ENCODE measurements at regions not wholly inside any gene's neighbourhood (a gene's known extent, or its start where the extent isn't known, plus 50 kb on each side); places are given as distances from the start of the nearest gene placed in this dataset.

DNA sequence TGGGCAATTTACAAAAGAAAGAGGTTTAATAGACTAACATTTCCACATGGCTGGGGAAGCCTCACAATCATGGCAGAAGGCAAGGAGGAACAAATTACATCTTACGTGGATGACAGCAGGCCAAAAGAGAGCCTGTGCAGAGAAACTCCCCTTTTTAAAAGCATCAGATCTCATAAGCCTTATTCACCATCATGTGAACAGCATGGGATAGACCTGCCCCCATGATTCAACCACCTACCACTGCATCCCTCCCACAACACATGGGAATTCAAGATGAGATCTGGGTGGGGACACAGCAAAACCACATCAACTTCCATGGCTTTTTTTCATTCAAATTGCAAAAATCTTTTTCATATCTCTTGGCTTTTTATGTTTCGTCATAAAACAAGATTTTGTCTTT, 67.6 kb upstream of the GADL1 start:
- no peak overlapping the region for H3K4me3 ChIP-seq
- no peaks in the 10 kb centered on the region for H3K27me3 ChIP-seq
- intact Hi-C loops (cut with DNase I): no loop called here
- DNase-seq (ENCODE audit: extremely low spot score in 2 of 2): no peak
- no peaks in the 10 kb centered on the region for H3K36me3 ChIP-seq
- no peaks in the 10 kb centered on the region for H3K4me1 ChIP-seq
- H3K9me3 ChIP-seq: no peaks in the 10 kb centered on the region
- TF ChIP-seq, protein P1, sequence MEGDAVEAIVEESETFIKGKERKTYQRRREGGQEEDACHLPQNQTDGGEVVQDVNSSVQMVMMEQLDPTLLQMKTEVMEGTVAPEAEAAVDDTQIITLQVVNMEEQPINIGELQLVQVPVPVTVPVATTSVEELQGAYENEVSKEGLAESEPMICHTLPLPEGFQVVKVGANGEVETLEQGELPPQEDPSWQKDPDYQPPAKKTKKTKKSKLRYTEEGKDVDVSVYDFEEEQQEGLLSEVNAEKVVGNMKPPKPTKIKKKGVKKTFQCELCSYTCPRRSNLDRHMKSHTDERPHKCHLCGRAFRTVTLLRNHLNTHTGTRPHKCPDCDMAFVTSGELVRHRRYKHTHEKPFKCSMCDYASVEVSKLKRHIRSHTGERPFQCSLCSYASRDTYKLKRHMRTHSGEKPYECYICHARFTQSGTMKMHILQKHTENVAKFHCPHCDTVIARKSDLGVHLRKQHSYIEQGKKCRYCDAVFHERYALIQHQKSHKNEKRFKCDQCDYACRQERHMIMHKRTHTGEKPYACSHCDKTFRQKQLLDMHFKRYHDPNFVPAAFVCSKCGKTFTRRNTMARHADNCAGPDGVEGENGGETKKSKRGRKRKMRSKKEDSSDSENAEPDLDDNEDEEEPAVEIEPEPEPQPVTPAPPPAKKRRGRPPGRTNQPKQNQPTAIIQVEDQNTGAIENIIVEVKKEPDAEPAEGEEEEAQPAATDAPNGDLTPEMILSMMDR (IDR thresholded peaks at IDR 0.05): no peak
- TF ChIP-seq POLR2A (IDR thresholded peaks at IDR 0.05): no peak
- TF ChIP-seq POLR2AphosphoS5 (IDR thresholded peaks at IDR 0.05; ENCODE audit: insufficient read depth in 1 of 2, low read depth in 1 of 2): no peak
- H3K27ac ChIP-seq: no peak overlapping the region

DNA sequence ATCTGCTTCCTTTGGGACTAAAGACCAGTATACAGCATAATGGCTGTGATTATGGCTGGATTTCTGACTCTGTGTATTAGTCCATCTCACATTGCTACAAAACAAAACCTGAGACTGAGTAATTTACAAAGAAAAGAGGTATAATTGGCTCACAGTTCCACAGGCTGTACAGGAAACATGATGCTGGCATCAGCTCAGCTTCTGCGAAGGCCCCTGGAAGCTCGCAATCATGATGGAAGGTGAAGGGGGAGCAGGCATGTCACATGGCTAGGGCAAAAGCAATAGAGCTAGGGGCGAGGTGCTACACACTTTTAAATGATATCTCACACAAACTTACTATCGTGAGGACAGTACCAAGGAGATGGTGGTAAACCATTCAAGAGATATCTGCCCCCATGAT, 68.0 kb upstream of the GADL1 start:
- intact Hi-C loops (cut with DNase I): no loop called here
- DNase-seq (ENCODE audit: extremely low spot score in 2 of 2): no peak
- Histone ChIP-seq H3K4me1 (no peaks in the 10 kb centered on the region), H3K9me3 (no peaks in the 10 kb centered on the region), H3K36me3 (no peaks in the 10 kb centered on the region), H3K4me3 (no peak overlapping the region), H3K27ac (no peak overlapping the region), H3K27me3 (no peaks in the 10 kb centered on the region)
- no peak for TF ChIP-seq POLR2A (IDR thresholded peaks at IDR 0.05)
- TF ChIP-seq, protein P1 (IDR thresholded peaks at IDR 0.05): no peak
- no peak for TF ChIP-seq POLR2AphosphoS5 (IDR thresholded peaks at IDR 0.05; ENCODE audit: insufficient read depth in 1 of 2, low read depth in 1 of 2)

DNA sequence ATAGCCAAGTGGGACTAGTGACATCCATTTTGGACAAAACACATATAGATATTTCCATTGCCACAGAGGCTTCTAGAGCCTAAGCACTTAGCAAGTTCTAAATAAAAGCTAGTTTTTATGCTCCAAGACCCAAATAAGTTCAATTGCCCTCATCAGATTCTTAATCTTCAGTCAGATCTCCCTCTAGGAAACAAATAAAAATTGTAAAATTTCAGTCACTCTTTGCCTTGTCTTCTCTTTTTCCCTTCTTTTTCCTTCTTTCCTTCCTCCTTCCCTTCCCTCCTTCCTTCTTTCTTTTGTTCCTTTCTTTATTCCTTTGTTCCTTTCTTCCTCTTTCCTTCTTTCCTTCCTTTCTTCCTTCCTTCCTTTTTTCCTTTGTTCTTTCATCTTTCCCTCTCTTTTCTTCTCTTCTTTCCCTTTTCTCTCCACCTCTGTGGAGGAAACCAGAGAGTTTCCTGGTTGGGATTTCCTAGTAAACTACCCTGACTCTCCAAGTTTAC, 68.8 kb upstream of the GADL1 start:
- intact Hi-C loops (cut with DNase I): no loop called here
- Histone ChIP-seq H3K36me3 (no peaks in the 10 kb centered on the region), H3K27ac (no peak overlapping the region), H3K9me3 (no peaks in the 10 kb centered on the region), H3K4me1 (no peaks in the 10 kb centered on the region), H3K4me3 (no peak overlapping the region), H3K27me3 (no peaks in the 10 kb centered on the region)
- no peak for DNase-seq (ENCODE audit: extremely low spot score in 2 of 2)
- TF ChIP-seq POLR2AphosphoS5 (IDR thresholded peaks at IDR 0.05; ENCODE audit: insufficient read depth in 1 of 2, low read depth in 1 of 2) (no peak), POLR2A (IDR thresholded peaks at IDR 0.05) (no peak)
- TF ChIP-seq, protein P1 (IDR thresholded peaks at IDR 0.05): no peak

DNA sequence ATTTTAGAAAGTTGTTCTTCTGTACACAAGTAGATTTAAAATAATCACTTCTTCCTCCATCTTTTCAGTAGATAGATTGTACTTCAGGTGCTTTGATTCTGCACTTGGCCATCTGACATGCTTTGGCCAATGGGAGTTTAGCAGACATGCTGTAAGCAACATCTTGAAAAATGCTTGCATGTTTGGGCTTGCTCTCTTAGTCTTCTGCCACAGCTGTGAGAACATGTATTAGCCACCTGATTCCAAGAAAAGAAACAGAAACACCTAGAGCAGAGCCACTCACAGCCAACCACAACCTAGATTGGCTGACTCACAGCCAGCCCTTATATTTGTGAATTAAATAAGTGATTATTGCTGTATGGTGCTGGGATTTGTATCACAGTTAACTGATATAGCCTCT, 70.2 kb upstream of the GADL1 start:
- H3K4me3 ChIP-seq: no peak overlapping the region
- no peaks in the 10 kb centered on the region for H3K9me3 ChIP-seq
- no peak overlapping the region for H3K27ac ChIP-seq
- no peaks in the 10 kb centered on the region for H3K4me1 ChIP-seq
- intact Hi-C loops (cut with DNase I): no loop called here
- DNase-seq (ENCODE audit: extremely low spot score in 2 of 2): no peak
- H3K27me3 ChIP-seq: no peaks in the 10 kb centered on the region
- TF ChIP-seq POLR2A (IDR thresholded peaks at IDR 0.05) (no peak), POLR2AphosphoS5 (IDR thresholded peaks at IDR 0.05; ENCODE audit: insufficient read depth in 1 of 2, low read depth in 1 of 2) (no peak)
- TF ChIP-seq, protein P1 (IDR thresholded peaks at IDR 0.05): no peak
- no peaks in the 10 kb centered on the region for H3K36me3 ChIP-seq

DNA sequence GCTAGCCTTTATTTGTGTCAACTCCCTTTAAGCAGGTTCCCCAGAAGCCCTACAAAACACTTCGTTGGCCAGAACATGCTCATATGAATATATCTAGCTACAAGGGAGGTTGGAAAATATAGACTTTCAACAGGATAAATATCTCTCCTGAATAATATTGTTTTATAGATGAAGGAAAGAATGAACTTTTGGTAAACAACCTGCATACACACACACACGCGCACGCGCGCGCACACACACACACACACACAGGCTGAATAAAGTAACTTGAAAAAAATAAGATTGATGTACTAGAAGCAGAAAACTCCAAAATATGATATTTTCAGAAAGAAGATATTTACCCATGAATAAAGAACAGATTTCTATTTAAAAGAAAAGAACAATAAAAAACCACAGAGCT, 72.4 kb upstream of the GADL1 start:
- intact Hi-C loops (cut with DNase I): no loop called here
- H3K4me1 ChIP-seq: no peaks in the 10 kb centered on the region

More for the DNA sequence above, 72.4 kb upstream of the GADL1 start:
- Histone ChIP-seq H3K27ac (no peak overlapping the region), H3K36me3 (no peaks in the 10 kb centered on the region), H3K9me3 (no peaks in the 10 kb centered on the region), H3K4me3 (no peak overlapping the region), H3K27me3 (no peaks in the 10 kb centered on the region)
- no peak for DNase-seq (ENCODE audit: extremely low spot score in 2 of 2)
- TF ChIP-seq POLR2A (IDR thresholded peaks at IDR 0.05) (no peak), POLR2AphosphoS5 (IDR thresholded peaks at IDR 0.05; ENCODE audit: insufficient read depth in 1 of 2, low read depth in 1 of 2) (no peak)
- TF ChIP-seq, protein P1 (IDR thresholded peaks at IDR 0.05): no peak

Data from vagina (tissue), 2 donors.